NCI-H226 (cell line): ENCODE measurements at regions not wholly inside any gene's neighbourhood (a gene's known extent, or its start where the extent isn't known, plus 50 kb on each side); places are given as distances from the start of the nearest gene placed in this dataset.

ENCODE experiments used
- DNase-seq: peaks from one replicate; pipeline ENCODE4 v3.0.0-alpha.2; 2015

DNA sequence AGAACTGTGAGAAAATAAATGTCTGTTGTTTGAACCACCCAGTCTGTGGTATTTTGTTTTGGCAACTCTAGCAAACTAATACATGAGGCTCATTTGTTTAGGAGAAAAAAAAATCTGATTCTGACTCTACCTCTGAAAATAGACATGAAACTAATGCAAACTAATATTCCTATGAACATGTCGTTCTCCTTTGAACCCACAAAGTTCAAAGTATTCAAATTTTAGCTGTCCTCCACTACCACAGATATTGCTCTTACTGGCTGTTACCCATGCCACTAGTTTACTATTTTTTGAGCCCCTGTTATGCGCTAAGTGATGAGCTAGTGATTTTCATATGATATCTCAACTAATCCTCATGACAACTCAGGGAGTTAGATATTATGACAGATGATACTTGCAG lies 58.8 kb upstream of the ZNF804B start:
- no peak for DNase-seq

DNA sequence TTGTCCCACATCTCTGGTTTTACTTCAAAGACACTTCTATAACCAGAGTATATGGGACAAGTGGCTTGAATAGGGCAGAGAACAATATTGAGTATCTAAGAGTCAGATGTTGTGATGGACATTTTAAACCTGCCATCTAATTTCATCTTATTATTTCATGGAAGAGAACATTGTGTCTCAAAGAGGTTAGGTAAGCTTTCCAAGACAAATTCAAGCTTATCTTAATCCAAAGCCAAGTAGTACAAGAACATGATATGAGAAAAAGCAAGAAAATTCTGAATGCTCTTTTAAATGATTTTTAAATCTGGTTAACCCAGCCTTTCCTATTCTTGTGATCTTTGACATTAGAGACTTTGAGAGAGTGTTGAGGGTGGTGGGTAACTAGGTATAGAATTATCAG lies 65.3 kb upstream of the ZNF804B start:
- DNase-seq = no peak

DNA sequence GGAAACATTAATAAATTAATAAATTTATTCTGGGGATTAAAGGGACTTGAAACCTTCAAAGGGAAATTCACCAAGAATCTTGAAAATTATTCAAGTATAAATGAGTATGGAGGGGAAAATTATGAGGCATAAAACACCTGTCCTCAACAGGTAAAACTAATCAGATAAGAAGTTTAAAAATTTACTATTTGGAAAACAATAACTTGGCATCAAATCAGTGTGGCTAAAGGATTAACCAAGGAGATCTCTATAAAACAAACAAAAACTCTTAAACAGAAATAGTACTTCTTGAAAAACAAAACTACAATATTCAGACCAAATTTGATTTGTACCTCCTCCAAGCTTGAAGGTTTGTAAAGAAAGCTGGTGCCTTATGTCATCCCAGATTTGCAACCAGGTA lies 66.4 kb upstream of the ZNF804B start:
- no peak for DNase-seq

DNA sequence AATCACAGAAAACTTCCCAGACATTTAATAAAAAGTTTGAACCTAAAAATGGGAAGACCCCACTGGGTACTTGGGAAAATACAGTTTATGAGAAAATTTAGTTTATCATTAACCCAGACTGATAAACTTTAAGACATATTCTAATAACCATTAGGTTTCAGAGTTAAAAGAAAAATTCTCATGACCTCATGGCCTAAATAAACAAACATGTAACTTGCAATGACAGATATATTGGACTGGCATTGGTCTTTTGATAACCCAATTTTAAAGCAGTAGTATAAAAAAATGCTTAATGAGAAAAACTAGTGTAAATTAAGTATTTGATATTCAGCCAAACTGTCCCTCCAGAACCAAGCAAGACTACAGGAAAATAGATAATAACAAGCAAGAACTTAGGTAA lies 67.0 kb upstream of the ZNF804B start:
- DNase-seq = no peak

DNA sequence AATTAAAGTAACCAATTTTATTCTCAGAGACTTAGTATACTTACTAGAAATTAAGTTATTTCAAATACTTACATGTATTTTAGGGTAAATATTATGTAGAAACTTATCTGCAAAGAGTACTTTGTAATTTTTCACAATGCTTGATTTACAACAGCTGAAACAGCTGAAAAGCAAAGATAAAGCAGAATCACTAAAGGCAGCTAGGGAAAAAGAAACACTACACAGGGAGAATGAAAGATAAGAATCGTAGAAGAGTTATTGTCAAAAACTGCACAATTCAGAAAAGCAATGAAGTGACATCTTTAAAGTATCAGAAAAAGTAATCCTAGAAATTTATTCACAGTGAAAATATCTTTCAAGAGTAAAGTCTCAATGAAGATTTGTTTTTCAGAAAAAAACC lies 69.7 kb upstream of the ZNF804B start:
- no peak for DNase-seq

DNA sequence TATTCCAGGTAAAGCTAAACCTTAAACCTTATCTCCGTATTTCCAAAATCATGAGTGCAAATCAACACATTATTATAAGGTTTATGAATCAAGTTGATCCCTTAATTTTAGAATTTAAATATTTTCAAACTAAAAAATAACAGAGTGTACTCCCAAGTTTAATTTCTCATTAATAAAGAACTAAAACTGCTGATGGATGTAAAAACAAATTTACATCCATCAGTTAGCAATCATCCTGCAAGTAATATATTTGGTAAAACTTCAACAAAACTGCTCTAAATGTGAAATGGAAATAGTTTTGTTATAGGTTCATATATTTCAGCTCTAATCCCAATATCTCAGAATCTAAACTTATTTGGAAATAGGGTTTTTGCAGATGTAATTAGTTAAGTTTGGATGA lies 71.3 kb upstream of the ZNF804B start:
- no peak for DNase-seq

DNA sequence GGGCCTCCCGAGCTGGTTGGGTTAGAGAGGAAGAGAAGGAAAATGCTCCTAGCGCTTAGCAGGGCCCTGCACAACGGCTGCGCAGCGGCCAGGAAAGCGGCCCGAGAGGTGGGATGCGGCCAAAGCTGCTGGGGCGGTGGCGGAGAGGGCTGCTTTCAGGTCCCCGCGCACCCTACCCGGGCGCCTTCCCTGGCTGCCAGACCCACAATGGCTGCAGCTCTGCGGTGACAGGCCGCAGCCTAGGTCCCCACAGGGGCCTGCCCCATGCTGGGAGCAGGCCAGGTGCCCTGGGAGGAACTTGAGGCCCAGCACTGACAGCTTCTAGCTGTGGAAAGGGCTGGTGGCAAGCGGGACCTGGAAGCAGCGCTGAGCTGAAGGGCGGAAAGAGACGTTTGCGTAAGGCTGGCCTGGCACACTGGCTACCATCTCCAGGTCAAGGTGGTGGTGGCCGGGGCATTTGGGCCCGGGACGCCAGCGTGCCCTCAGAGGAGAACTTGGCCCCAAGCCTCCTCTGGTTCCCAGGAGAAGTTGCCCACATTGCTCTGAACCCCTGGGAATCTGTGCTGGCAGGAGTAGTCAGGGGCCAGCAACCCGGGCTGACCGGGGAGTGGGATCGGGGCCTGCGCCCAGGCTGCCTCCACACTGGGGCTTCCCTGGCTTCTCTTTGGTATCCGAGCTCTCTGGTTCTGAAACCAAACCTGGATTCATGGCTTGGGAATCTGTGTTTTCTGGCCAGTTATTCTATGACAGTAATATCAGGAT lies 72.9 kb upstream of the ZNF804B start:
- no peak for DNase-seq

DNA sequence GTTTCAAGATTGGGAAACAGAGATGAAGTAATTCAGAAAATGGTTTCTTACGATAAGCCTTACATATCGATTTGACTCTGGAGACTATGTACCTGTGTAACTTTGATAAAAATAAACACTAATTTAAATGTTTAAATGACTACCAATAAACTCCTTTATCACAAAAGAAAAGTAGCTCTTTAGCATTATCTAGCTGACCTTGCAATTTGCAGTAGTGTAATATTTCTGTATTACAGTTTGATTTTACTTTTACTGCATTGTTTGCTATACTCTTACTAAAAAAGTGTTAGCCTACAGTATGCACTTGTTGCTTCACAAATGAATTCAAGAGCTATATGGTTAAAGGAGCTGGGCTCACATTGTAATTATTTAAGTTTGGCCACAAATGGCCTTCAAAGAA lies 77.8 kb upstream of the ZNF804B start:
- no peak for DNase-seq

DNA sequence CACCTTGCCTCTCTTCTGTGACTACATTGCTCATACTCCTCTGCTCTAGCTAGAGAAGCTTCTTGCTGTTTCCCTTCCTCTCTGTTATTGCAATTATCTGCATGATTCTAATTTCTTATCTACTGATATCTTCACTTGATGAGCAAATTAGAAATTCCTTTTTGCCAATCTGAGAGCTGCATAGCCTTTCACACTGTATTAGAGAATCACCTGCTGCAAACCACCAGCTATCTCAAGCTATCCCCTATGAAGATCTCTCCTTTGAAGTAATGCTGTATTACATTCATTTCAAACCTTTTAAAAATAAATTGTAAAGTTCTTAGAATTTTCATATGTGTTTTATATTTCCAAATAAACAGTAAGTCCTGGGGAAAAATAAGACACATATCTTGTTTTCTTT lies 89.0 kb upstream of the ZNF804B start:
- no peak for DNase-seq

DNA sequence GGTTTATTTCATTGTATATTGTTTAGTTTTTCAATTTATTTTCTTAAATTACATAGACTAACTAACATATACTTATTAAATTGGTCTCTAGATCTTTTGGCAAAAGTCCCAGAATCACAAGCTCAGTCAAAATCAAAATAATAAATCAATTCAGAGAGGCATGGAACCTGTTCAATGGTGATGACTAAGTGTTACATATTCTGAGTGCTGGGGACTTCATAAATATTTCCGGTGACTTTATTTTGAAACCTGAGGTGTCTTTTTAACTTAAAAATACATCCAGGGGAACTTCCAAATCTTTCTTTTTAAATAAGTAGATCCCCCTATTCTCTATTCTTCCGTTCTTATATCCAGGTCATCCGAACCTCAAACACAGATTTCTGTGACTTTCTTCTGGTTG lies 89.6 kb upstream of the ZNF804B start:
- no peak for DNase-seq

DNA sequence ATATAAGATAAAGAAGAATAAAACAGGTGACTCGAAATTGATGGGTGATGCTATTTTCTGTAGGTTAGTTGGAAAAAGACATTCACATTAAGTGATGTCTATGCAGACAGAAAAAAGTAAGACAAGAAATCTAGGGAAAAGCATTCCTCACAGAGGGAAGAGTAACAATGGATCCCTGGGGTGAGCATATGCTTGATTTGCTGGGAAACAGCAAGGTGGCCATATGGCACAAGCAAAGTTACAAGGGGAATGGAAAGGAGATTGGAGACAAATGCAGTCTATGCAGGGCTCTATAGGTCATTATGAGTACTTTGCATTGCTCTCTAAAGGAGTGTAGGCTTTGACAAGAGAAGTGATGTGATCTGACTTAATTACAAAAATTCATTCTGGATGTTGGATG lies 90.9 kb upstream of the ZNF804B start:
- DNase-seq = no peak

DNA sequence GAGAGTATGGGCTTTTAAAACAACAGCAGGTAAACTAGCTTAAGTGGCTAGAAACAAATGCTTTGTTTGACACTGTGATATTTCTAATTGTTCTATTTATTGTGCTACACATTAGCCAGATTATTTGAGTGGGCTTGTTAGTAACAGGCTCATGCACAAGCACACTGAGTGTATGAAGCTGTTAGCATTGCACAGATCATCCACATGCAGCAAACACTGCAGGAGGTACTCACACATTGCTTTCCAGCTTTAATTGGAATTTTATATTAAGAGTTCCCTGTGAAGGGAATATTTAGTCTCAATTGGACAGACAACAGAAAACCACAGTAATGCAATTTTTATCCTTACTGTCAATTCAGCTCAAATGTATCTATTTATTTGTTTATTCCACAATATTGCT lies 92.9 kb upstream of the ZNF804B start:
- DNase-seq = no peak

DNA sequence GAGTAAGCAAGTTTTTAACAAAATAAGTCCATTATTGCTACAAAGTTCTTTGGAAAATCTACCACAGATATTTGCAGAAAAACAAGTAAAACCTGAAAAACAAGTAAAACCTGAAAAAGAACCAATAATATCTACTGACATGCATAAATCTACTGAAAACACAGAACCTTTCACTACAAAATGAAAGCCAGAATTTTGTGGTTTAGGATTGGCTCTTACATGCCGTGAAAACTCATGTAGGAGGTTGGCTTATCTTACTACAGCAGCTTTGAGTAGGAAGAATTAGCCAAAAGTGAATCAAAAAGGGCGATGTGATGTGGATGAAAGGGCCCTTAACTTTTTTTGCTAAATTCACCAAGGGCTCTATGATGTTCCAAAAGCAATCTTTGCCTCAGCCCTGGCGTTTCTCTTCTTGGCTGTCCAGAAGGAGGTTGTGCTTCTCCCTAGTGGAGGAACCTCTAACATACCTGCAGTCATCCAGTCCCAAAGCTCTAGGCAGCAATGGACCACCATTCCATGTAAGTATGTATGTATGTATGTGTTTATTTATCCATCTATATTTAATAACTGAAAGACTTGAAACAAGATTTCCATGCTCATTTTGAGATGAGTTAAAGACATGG lies 93.5 kb upstream of the ZNF804B start:
- no peak for DNase-seq

DNA sequence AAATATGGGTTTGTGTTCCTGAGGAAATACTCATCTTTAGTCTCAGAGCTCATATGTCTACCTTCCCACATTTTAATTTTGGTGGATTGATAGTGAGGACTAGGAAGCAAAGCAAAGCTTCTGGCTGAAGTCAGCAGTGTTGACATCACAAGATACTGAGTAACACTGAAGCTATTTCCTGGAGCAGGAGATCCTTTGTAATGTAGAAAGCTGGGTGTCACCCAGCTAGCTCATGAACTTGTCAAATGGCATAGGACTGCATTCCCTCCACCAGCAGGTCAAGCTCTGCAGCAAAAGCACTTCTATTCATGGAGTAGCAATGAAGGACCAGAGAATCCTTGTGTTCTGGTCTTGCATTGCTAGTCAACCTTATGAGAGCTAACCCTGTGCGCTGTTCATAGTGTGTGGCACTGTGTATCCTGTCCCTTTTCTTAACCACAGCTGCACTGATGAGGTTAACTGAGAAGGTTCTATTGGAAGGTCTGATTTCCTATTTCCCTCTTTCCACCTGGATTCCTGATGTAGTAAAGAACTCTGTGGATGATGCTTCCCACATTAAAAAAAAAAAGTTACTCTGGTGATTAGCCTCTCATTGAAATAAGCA lies 94.8 kb upstream of the ZNF804B start:
- peak; percentile 26 for DNase-seq

DNA sequence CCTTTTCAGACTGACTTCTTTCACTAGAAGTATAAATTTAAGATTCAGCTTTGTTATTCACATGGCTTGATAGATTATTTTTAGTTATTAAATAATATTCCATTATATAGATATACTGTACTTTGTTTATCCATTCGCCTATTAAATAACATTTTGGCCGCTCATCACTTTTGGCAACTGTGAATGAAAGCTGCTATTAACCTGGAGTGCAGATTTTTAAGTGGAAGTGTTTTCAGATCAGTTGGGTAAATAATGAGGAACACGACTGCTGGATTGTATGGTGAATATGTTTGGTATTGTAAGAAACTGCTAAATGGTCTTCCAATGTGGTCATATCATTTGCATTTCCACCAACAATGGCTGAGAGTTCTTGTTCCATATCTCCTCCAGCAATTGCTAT lies 97.6 kb upstream of the ZNF804B start:
- DNase-seq = no peak

DNA sequence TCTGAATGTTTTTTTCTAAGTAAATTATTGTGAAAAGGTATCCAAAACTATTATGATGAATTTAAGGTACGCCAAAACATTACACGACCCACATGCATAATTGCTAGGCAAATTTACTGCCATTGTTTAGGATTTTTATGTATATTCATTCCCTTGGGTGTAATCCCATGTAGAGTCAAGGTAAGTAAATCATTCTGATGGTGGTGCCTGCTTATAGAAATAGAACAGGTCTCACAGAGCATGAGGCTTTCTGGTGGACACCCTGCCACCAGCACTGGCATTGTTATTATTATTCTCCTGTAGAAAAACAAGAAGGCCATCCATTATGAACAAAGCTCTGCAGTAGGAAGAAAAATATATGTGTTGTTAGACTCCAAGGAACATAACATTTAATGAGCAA lies 111.7 kb upstream of the ZNF804B start:
- DNase-seq = no peak

DNA sequence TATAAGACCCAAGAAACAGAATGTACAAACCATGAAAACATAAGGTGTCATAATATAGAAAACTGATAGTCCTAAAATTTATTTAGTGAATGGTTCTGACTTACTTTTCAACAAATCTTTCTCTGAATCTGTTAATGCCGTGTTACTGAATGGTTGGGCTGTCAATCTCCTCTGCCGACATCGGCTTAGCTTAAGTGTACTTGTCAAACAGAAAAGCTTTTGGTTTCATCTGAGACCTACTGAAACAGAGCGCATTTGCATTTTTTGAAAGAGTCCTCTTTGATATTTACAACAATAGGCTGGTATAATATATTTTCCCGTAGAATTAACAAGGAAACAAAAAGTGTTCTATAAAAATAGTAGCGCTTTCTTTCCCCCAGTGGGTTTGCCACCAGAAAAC lies 120.9 kb upstream of the ZNF804B start:
- no peak for DNase-seq

DNA sequence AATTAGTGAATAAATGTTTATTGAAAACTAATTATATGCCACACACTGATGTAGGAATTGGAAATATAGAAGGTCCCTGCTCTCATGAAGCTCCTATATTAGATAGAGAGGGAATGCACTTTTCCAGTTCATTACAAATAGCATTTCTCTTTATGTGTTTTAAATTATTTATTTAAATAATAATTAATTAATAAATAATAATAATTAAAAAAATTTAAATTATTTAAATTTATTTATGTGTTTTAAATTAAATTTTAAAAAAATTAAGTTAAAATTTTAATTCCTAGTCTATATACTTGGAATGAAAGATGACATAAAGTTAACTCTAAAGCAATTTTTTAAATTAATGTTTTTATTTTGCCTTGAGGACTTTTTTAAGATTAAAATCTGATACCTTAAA lies 121.7 kb upstream of the ZNF804B start:
- DNase-seq = no peak

DNA sequence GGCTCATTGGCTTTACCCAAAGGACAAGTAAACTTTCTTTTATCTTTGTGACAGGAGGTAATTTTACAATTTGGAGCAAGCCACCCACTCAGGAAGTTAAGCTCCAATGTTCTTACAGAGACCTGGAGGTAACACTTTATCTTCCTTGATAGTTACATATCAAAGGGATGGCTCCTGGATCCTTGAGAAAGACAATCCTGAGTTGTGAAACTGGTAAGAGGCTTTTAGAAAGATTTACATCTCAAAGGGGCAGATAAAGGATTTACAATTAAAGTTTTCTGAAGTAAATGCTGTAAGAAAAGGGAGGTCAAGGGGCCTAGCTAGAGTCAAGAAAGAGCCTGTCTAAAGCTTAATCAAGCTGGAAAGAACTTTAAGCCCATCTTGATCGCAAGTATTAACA lies 124.4 kb upstream of the ZNF804B start:
- DNase-seq = no peak

DNA sequence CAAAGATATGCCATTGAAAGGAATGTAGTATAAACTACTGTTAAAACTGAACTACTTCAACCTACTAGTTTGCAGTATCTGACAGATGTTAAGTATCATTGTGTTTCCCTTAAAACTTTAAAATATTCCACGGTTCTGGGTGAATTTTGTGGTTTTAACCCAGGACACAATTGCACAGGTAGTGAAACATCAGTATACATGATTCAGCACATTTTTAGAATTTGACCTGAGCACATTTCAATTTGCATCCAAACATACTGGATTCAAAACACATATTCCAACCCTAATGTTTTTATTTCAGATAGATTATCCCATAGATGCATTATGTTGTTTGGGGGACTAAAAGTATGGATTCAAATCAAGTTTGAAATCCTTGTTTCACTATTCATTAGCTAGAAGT lies 129.9 kb upstream of the ZNF804B start:
- DNase-seq = no peak

DNA sequence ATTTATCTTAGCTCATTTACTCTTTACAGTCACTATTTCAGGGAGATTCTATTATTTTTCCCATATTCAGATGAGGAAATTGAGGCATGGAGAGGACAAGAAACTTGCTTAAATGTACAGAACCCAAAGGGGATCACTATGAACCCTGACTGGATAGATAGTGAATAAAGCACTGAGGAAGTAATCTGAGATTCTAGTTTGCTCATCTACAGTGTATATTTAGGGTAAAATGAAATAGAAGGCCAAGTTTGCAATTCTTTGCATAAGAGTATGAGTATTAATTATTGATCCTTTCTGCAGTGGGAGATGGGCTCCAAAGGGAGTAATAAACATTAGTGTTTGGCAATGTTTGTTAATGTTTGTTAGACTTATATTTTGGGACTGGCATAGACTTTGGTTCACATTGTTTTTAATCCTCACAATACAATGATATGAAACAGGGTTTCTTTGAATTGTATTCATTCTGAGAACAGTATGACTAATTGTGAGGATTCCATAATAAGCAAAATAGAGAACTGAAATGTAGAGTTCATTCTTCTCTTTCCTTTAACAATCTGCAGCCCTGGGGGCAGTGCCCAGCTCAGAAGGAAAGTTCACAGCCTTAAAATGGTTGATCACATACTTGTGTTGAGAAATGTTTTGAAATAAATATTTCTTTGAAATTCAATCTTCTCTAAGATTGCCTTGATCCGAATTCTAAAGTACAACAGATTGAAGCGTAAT lies 131.0 kb upstream of the ZNF804B start:
- no peak for DNase-seq

DNA sequence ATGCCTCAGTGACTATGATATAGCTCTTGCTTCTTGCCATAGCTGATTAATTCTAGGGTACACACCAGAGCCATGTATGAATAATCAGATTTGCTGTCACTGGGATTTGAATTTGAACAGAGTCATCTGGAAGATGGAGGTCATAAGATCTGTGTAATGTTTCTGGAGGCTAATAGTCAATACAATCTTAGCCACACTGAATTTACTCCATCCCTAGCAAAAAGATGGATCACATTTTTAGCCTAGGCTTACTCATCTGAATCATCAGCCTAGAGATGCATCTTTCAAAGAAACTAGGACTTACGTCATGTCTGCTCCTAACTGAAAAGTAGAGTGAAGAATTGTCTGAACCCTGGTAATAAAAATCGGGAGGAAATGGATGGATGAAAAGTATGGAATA lies 142.3 kb upstream of the ZNF804B start:
- DNase-seq = no peak

DNA sequence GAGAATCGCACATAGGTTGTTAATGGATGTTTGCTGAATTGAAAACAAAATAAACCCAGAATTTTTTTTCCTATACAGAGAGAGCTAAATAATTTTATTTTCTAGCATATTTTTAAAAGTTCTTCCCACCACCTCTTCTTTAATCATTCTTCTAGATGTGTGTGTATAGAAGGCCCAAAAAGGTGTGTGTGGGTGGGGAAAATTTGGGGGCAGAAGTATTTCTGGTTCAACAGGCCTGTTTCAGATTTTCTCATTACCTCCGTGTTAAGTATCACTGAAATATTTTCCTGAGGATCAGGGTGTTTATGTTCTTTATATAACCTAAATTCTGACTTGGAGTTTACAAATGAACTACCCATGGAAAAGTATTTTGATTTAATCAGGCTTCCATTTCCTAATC lies 144.2 kb upstream of the ZNF804B start:
- no peak for DNase-seq

DNA sequence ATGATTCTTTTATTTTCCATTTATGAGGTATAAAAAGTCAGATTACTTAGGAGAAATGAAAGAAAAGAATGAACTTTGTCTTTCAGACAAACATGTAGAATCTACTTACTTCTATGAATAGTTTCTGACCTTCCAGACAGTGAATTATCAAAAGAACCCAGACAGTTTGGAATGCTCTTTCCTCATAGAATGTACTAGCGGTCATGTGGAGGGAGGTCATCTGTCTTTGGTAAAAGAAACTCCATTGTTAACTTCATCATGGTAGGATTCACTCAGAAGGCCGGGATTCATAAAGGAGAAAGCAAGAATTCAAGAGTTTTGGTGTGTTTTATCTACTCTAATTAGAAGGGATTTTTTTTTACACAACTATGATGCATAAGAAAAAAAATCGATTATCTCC lies 144.8 kb upstream of the ZNF804B start:
- DNase-seq = no peak
